Keratinocyte (primary cell): ENCODE measurements at regions not wholly inside any gene's neighbourhood (a gene's known extent, or its start where the extent isn't known, plus 50 kb on each side); places are given as distances from the start of the nearest gene placed in this dataset.

ENCODE experiments used
- DNase-seq: peaks from one replicate; pipeline ENCODE4 v3.0.0-alpha.2; 2011; ENCODE audit warnings: low read depth, missing footprints, low spot score
- FAIRE-seq: peaks from 2 replicates; lab custom pipeline; 2011; peaks lifted over from hg19 to GRCh38; lab: Jason Lieb, UNC
- H2AFZ ChIP-seq: 2 replicates; pipeline ENCODE4 v1.6.0; 2012; ENCODE audit warnings: low read length, control low read depth, inconsistent platforms; ENCODE audit not compliant: control insufficient read depth
- H3K27ac ChIP-seq: 2 replicates; pipeline ENCODE4 v1.5.1; 2011; ENCODE audit warnings: low read length; ENCODE audit not compliant: control insufficient read depth, insufficient read depth
- H3K27me3 ChIP-seq: 3 replicates; pipeline ENCODE4 v1.6.0; 2011; ENCODE audit warnings: low read length; ENCODE audit not compliant: control insufficient read depth, insufficient read depth; ENCODE audit errors: extremely low read depth
- H3K36me3 ChIP-seq, 2 experiments: 2 replicates in 1 of 2; 3 replicates in 1 of 2; pipeline ENCODE4 v1.5.1; 2011; ENCODE audit warnings: low read length in 2 of 2, mild to moderate bottlenecking in 1 of 2; ENCODE audit not compliant: control insufficient read depth in 2 of 2, insufficient read depth in 2 of 2; ENCODE audit errors: extremely low read depth in 1 of 2
- H3K4me1 ChIP-seq: 3 replicates; pipeline ENCODE4 v1.5.1; 2011; ENCODE audit warnings: low read length; ENCODE audit not compliant: control insufficient read depth, insufficient read depth; ENCODE audit errors: extremely low read depth
- H3K4me2 ChIP-seq: 3 replicates; pipeline ENCODE4 v1.6.0; 2011; ENCODE audit warnings: low read depth, low read length; ENCODE audit not compliant: control insufficient read depth, insufficient read depth; ENCODE audit errors: extremely low read depth
- H3K4me3 ChIP-seq, 3 experiments: fragments of 200-600 bp in 1 of 3; sonication (generic) in 1 of 3; 2 replicates in 2 of 3; 3 replicates in 1 of 3; pipeline ENCODE4 v1.5.1; 2011 to 2016; ENCODE audit warnings: low read length in 3 of 3, mild to moderate bottlenecking in 3 of 3, control low read depth in 2 of 3, inconsistent platforms in 1 of 3, low read depth in 1 of 3, mixed read lengths in 1 of 3, mixed run types in 1 of 3, moderate library complexity in 1 of 3; ENCODE audit not compliant: control insufficient read depth in 2 of 3, insufficient read depth in 2 of 3; ENCODE audit errors: extremely low read depth in 1 of 3
- H3K79me2 ChIP-seq: 2 replicates; pipeline ENCODE4 v1.6.0; 2012; ENCODE audit warnings: low read length; ENCODE audit not compliant: control insufficient read depth, insufficient read depth
- H3K9ac ChIP-seq: 3 replicates; pipeline ENCODE4 v1.6.0; 2011; ENCODE audit warnings: low read length; ENCODE audit not compliant: control insufficient read depth, insufficient read depth; ENCODE audit errors: extremely low read depth
- H3K9me1 ChIP-seq: 3 replicates; pipeline ENCODE4 v1.6.0; 2011; ENCODE audit warnings: low read length; ENCODE audit not compliant: control insufficient read depth, insufficient read depth; ENCODE audit errors: extremely low read depth
- H3K9me3 ChIP-seq: 2 replicates; pipeline ENCODE4 v1.5.1; 2012; ENCODE audit warnings: low read depth, low read length; ENCODE audit not compliant: control insufficient read depth
- H4K20me1 ChIP-seq: 3 replicates; pipeline ENCODE4 v1.6.0; 2011; ENCODE audit warnings: low read length; ENCODE audit not compliant: control insufficient read depth, insufficient read depth; ENCODE audit errors: extremely low read depth
- CTCF ChIP-seq, 3 experiments: IDR thresholded peaks in 1 of 3; conservative IDR thresholded peaks in 1 of 3; optimal IDR thresholded peaks in 1 of 3; 2 replicates in 2 of 3; 3 replicates in 1 of 3; pipeline versions ENCODE3 to v1.5.1; 2011; ENCODE audit warnings: low read length in 3 of 3, mild to moderate bottlenecking in 3 of 3, moderate library complexity in 2 of 3, control low read depth in 1 of 3, inconsistent platforms in 1 of 3; ENCODE audit not compliant: insufficient read depth in 2 of 3; ENCODE audit errors: extremely low read depth in 1 of 3
- EZH2 ChIP-seq: IDR thresholded peaks from one replicate; pipeline ENCODE4 v1.6.1; 2012; ENCODE audit warnings: inconsistent platforms, mild to moderate bottlenecking, low read length, moderate library complexity
- dilution Hi-C: fragments of 300-500 bp; cut with MboI; formaldehyde crosslinking; loops from one replicate; pipeline ENCODE4 v1.7.0; 2020; ENCODE audit warnings: low sequenced_read_pairs; ENCODE audit not compliant: extremely low pct_ligation_motif_present

GRCh38 chr6:167569041-167569805 lies 244.3 kb downstream of the TTLL2 start:
- no peak overlapping the region for H3K4me3 ChIP-seq
- no peak overlapping the region for H3K4me2 ChIP-seq
- no peaks in the 10 kb centered on the region for H3K4me1 ChIP-seq
- DNase-seq (no peak), FAIRE-seq (no peak)
- no peak overlapping the region for H3K9ac ChIP-seq
- H3K27me3 ChIP-seq: no peaks in the 10 kb centered on the region
- no peak for TF ChIP-seq EZH2
- TF ChIP-seq CTCF (optimal IDR thresholded peaks at IDR 0.05 in 1 of 3, IDR thresholded peaks at IDR 0.05 in 1 of 3, conservative IDR thresholded peaks at IDR 0.05 in 1 of 3; ENCODE audit: extremely low read depth in 1 of 3, insufficient read depth in 2 of 3, low read length in 3 of 3): no peak
- peaks cover 3% of the 10 kb centered on the region for H3K9me3 ChIP-seq
- no peaks in the 10 kb centered on the region for H4K20me1 ChIP-seq
- no peaks in the 10 kb centered on the region for H3K9me1 ChIP-seq
- H2AFZ ChIP-seq: no peak overlapping the region
- H3K27ac ChIP-seq: no peak overlapping the region
- no peaks in the 10 kb centered on the region for H3K36me3 ChIP-seq
- dilution Hi-C loops: no loop called here
- H3K79me2 ChIP-seq: no peaks in the 10 kb centered on the region

GRCh38 chr6:167569879-167570278 lies 245.0 kb downstream of the TTLL2 start:
- DNase-seq (no peak), FAIRE-seq (no peak)
- H3K36me3 ChIP-seq: no peaks in the 10 kb centered on the region
- no peak overlapping the region for H2AFZ ChIP-seq
- H3K4me3 ChIP-seq: no peak overlapping the region
- H3K9me1 ChIP-seq: no peaks in the 10 kb centered on the region
- no peaks in the 10 kb centered on the region for H3K79me2 ChIP-seq
- H3K27me3 ChIP-seq: no peaks in the 10 kb centered on the region
- dilution Hi-C loops: no loop called here
- H4K20me1 ChIP-seq: no peaks in the 10 kb centered on the region
- no peak for TF ChIP-seq EZH2
- TF ChIP-seq CTCF (optimal IDR thresholded peaks at IDR 0.05 in 1 of 3, IDR thresholded peaks at IDR 0.05 in 1 of 3, conservative IDR thresholded peaks at IDR 0.05 in 1 of 3; ENCODE audit: extremely low read depth in 1 of 3, insufficient read depth in 2 of 3, low read length in 3 of 3): no peak
- H3K27ac ChIP-seq: no peak overlapping the region
- H3K4me1 ChIP-seq: no peaks in the 10 kb centered on the region
- H3K9ac ChIP-seq: no peak overlapping the region
- peaks cover 3% of the 10 kb centered on the region for H3K9me3 ChIP-seq
- H3K4me2 ChIP-seq: no peak overlapping the region
